Occipital lobe (tissue), 1 donor: ENCODE measurements at regions not wholly inside any gene's neighbourhood (a gene's known extent, or its start where the extent isn't known, plus 50 kb on each side); places are given as distances from the start of the nearest gene placed in this dataset.
"Not testable (repeated sequence)": the region's sequence is repeated elsewhere in the genome, so short reads cannot be mapped to it uniquely, and the experiment has no call there.

Experiments
- DNase-seq: peaks from one replicate; lab custom pipeline; 2025; lab: John Stamatoyannopoulos, UW

DNA sequence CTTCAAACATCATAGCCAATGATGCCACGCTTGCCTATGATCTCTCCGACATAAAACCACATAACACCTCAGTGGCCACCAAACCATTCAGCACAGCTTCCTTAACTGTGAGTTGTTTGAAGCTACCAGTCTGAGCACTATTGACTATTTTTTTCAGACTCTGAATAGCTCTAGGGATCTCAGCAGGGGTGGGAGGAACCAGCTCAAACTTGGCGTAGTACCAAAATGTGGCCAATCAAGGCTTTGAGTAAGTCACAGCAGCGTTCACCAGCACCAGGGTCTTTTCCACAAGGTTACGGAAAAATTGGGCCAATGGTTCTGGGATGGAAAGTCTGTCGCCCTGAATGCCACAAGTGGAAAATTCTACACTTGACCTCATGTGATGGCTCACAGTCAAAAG, 70.6 kb downstream of the SMPDL3A start:
- DNase-seq: no peak

DNA sequence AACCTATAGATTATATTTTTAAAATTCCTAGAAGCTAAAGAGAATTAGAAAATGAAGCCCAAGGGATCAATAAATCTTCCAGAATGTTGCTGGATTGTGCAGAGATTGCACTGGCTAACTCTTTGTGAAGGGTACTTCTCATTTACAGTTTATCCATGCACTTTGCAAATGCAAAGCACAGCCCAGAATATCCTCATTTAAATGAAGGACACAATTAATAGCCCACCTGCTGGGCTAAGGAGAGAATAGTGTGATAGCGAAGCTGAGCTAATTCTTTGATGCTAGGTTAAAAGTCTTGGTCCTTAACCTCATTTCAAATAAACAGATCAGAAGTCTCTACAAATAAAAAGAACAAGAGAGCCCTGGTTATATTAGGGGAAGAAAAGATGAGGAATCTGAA, 72.5 kb downstream of the SMPDL3A start:
- DNase-seq: no peak

GRCh38 chr6:122868137-122868536, 79.1 kb downstream of the SMPDL3A start:
- DNase-seq: no peak

DNA sequence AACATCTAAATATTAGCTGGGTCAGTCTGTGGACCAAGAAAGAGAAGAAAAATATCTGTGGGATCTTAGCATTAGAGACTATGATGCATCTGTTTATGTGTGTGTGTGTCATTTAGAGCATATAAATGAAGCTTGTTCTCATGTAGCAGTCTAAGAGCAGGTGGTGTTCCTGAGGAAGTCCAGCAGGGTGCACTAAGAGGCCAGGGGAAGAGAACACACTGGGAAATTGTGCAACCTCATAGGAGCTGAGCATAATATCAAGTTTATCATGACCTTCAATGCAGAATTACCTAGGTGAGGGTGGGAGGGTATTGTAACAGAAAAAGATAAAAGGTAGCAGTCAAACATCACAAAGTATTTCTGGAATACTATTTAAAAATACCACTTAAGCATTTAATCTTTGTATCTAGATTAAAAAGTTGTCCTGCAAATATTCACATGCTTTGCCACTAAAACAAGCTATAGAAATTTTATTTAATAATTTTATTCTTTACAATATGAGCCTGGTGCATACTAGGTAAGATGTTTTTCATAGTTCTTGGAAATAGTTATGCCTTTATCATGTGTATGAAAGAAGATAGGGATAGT, 80.5 kb downstream of the SMPDL3A start:
- DNase-seq: peak; percentile 5

DNA sequence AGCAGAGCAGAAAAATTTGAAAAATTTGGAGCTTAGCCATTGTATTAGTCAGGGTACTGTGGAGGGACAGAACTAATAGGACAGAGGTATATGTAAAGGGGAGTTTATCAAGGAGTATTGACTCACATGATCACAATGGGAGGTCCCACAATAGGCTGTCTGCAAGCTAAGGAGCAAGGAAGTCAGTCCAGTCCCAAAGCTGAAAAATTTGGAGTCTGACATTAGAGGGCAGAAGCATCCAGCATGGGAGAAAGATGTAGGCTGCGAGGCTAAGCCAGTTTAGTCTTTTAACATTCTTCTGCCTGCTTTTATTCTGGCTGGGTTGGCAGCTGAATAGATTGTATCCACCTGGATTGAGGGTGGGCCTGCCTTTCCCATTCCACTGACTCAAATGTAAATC, 82.0 kb downstream of the SMPDL3A start:
- DNase-seq: no peak

DNA sequence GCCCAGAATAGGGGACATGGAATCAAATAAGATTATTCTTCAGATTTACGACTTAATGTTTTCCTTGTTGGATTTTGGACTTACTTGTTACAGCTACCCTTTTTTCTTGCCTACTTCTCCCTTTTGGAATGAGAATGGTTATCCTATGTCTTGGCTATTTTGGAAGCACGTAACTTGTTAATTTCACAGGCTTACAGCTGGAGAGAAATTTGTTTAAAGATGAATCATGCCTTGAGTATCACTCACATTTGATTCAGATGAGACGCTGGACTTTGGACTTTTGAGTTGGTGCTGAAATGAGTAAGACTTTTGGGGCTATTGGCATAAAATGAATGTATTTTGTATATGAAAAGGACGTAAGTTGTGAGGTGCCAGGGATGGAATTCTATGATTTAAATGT, 83.3 kb downstream of the SMPDL3A start:
- no peak for DNase-seq

DNA sequence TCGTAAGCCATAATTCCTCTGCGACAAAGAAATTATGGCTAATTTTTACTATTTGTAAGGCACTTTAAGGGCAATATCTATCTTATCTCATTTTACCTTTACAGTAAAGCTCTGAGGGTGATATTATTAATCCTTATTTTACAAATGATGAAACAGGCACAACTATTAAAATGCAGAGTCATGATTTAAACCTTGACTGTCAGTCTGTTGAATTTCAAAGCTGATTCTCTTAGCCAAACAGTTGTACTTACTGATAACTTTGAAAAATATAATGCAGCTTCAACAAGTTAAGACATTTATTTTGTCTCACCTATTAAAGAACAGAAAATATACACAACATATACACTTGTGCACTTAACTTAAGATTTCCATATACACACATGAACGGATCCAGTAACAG, 88.2 kb downstream of the SMPDL3A start:
- no peak for DNase-seq

GRCh38 chr6:122878796-122879195, 89.7 kb downstream of the SMPDL3A start:
- no peak for DNase-seq

- DNase-seq: no peak
These were observed 97.4 kb downstream of the SMPDL3A start for GRCh38 chr6:122886481-122886880.

DNA sequence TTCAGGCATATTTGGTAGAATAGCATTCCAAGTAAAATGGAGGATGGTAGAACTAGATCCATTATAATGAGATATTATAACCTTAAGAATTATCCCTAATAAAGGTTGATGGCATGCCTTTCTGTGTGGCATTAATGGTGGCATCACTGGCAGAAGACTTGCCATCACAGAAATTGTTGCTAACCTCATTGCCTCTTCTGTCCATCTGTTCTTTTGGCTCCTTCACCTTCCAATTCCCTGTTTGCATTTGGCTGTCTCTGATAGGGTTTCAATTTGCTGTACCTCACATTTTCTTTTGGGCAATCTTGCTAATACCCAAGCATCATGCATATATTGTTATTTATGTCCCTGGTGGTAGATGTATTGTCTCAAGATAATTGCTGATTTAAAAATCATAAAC, 98.9 kb downstream of the SMPDL3A start:
- DNase-seq: no peak

DNA sequence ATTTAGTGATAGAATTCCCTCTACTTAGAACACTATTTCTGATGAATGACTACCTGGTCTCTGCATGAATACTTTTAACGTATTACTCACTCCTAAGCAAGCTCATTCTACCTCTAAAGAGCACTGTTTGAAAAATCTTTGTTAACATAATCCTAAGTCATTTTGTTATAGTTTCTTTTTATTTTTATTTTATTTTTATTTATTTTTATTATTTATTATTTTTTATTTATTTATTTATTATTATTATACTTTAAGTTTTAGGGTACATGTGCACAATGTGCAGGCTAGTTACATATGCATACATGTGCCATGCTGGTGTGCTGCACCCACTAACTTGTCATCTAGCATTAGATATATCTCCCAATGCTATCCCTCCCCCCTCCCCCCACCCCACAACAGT, 99.6 kb downstream of the SMPDL3A start:
- not testable (repeated sequence) for DNase-seq

DNA sequence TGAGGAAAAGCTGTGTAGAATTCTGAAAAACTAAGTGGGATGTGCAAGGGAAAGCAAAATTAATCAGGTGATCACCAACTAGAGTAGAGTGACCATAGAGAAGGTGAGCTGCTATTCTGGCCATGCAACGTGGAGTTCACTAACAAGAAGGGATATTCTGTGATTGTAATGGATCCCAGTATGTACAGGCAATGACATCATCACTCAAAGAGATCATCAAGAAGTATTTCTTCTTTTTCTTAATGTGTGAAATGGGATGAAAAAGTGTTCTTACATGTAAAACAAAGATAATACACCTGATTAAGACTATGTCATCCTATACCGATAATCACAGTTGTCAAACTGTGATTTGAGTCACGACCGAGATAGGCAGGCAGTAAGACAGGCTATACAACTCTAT, 101.2 kb downstream of the SMPDL3A start:
- no peak for DNase-seq

GRCh38 chr6:122894791-122895190, 101.2 kb upstream of the CLVS2 start:
- DNase-seq: no peak

GRCh38 chr6:122902326-122902725, 93.7 kb upstream of the CLVS2 start:
- no peak for DNase-seq

- no peak for DNase-seq
These were observed 92.6 kb upstream of the CLVS2 start for GRCh38 chr6:122903266-122903915.

GRCh38 chr6:122904166-122904565, 91.9 kb upstream of the CLVS2 start:
- no peak for DNase-seq

- no peak for DNase-seq
These were observed 82.5 kb upstream of the CLVS2 start for GRCh38 chr6:122913558-122913957.

- DNase-seq: no peak
These were observed 77.3 kb upstream of the CLVS2 start for GRCh38 chr6:122918714-122919113.

- no peak for DNase-seq
These were observed 65.5 kb upstream of the CLVS2 start for GRCh38 chr6:122930252-122931180.

- DNase-seq: no peak
These were observed 64.1 kb upstream of the CLVS2 start for GRCh38 chr6:122931916-122932315.

GRCh38 chr6:122944936-122945335, 51.1 kb upstream of the CLVS2 start:
- DNase-seq: not testable (repeated sequence)
